Epithelial cell of esophagus (primary cell): ENCODE measurements at regions not wholly inside any gene's neighbourhood (a gene's known extent, or its start where the extent isn't known, plus 50 kb on each side); places are given as distances from the start of the nearest gene placed in this dataset.
A peak's percentile ranks its signal among the peaks of the same experiment; 100 is the strongest.

Experiments used
- DNase-seq: peaks from one replicate; pipeline ENCODE4 v3.0.0; 2010; ENCODE audit warnings: low read depth
- H3K4me3 ChIP-seq: 2 replicates; pipeline ENCODE4 v1.5.1; 2011; ENCODE audit warnings: mild to moderate bottlenecking, low read length, control low read depth
- TF ChIP-seq, protein P1 (sequence below): IDR thresholded peaks from 2 replicates; pipeline ENCODE4 v1.5.1; 2011; ENCODE audit warnings: low read depth, mild to moderate bottlenecking, low read length, control low read depth, inconsistent platforms; ENCODE audit not compliant: insufficient read depth; ENCODE audit errors: missing control alignments

DNA sequence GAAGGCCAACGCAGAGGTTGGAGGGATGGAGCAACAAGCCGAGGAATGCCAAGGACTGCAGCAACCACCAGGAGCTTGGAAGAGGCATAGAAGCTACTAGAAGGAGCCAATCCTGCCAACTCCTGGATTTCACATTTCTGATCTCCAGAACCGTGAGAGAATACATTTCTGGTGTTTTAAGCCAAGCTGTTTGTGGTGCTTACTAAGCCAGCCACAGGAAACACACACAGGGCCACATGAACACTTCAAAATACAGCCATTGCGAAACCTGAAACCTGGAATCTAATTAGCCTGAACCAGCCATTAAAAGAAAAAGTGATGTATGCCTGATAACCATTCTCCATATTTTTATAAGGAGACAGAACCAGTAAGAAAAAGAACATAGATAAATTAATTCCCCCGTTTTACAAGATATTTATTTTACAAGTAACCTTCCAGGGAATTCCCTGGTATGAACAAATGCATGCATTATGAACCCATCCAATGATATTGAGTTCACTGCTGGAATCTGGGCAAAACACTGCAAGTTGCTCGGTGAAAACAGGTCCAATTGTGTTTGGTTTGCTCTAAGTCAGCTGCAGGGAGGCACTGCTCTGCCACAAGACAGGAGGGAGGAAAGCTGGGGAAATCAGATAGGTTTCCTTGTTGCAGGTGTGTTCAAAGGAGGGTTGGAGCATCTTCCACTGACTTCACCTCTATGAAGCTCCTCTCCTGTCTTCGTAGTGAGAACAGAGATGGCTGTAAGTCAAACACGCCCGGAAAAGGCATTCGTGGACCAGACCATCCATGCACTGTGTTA lies 70.2 kb downstream of the ETS2 start:
- H3K4me3 ChIP-seq: no peak overlapping the region
- TF ChIP-seq, protein P1, sequence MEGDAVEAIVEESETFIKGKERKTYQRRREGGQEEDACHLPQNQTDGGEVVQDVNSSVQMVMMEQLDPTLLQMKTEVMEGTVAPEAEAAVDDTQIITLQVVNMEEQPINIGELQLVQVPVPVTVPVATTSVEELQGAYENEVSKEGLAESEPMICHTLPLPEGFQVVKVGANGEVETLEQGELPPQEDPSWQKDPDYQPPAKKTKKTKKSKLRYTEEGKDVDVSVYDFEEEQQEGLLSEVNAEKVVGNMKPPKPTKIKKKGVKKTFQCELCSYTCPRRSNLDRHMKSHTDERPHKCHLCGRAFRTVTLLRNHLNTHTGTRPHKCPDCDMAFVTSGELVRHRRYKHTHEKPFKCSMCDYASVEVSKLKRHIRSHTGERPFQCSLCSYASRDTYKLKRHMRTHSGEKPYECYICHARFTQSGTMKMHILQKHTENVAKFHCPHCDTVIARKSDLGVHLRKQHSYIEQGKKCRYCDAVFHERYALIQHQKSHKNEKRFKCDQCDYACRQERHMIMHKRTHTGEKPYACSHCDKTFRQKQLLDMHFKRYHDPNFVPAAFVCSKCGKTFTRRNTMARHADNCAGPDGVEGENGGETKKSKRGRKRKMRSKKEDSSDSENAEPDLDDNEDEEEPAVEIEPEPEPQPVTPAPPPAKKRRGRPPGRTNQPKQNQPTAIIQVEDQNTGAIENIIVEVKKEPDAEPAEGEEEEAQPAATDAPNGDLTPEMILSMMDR: no peak
- peak; percentile 52 for DNase-seq
